CD4-positive, alpha-beta memory T cell (primary cell): ENCODE measurements at regions not wholly inside any gene's neighbourhood (a gene's known extent, or its start where the extent isn't known, plus 50 kb on each side); places are given as distances from the start of the nearest gene placed in this dataset.

Source experiments
- CTCF ChIA-PET: fragments of 350-600 bp; sonication (Branson Sonifier 250); formaldehyde crosslinking; loops from one replicate; lab custom pipeline; 2021; ENCODE audit warnings: inconsistent platforms; ENCODE audit not compliant: partially characterized antibody; lab: Charles Lee
- POLR2A ChIA-PET: fragments of 350-600 bp; sonication (Branson Sonifier 250); formaldehyde crosslinking; loops from one replicate; lab custom pipeline; 2021; ENCODE audit not compliant: partially characterized antibody; lab: Charles Lee
- DNase-seq, 5 donors: peaks; one replicate each; pipeline versions ENCODE4 v3.0.0 to v3.0.0-alpha.2; 2020 to 2022; ENCODE audit warnings: mixed read lengths in 1 of 5
- H3K27ac ChIP-seq: one replicate; pipeline ENCODE4 v1.7.0; 2013; ENCODE audit warnings: low read depth, low read length
- H3K27me3 ChIP-seq: 2 replicates; pipeline ENCODE4 v1.7.0; 2013; ENCODE audit warnings: mild to moderate bottlenecking, low read length, moderate library complexity; ENCODE audit not compliant: insufficient read depth
- H3K36me3 ChIP-seq: 2 replicates; pipeline ENCODE4 v1.7.0; 2013; ENCODE audit warnings: mild to moderate bottlenecking, low read length, moderate library complexity; ENCODE audit not compliant: insufficient read depth
- H3K4me1 ChIP-seq: 2 replicates; pipeline ENCODE4 v1.7.0; 2013; ENCODE audit warnings: mild to moderate bottlenecking, low read length, moderate library complexity; ENCODE audit not compliant: insufficient read depth
- H3K4me3 ChIP-seq, 2 donors: one replicate each; pipeline ENCODE4 v1.7.0; 2013; ENCODE audit warnings: low read length in 2 of 2, mild to moderate bottlenecking in 1 of 2
- H3K9me3 ChIP-seq, 2 donors: one replicate each; pipeline ENCODE4 v1.7.0; 2013; ENCODE audit warnings: low read length in 2 of 2, control low read depth in 1 of 2; ENCODE audit not compliant: control insufficient read depth in 1 of 2
- H3K27ac Mint-ChIP-seq, 7 donors: one replicate each; pipeline ENCODE4 v1.8.0; 2020 to 2021; ENCODE audit warnings: mixed read lengths in 7 of 7, mild to moderate bottlenecking in 6 of 7, inconsistent platforms in 3 of 7, moderate library complexity in 3 of 7
- H3K27me3 Mint-ChIP-seq, 2 donors: one replicate each; pipeline ENCODE4 v1.8.0; 2020 to 2021; ENCODE audit warnings: mixed read lengths in 2 of 2
- H3K36me3 Mint-ChIP-seq, 2 donors: one replicate each; pipeline ENCODE4 v1.8.0; 2020 to 2021; ENCODE audit warnings: mixed read lengths in 2 of 2, inconsistent platforms in 1 of 2, mild to moderate bottlenecking in 1 of 2
- H3K4me1 Mint-ChIP-seq, 4 donors: one replicate each; pipeline ENCODE4 v1.8.0; 2020 to 2021; ENCODE audit warnings: mixed read lengths in 4 of 4, mild to moderate bottlenecking in 1 of 4
- H3K4me3 Mint-ChIP-seq, 8 donors: one replicate each; pipeline ENCODE4 v1.8.0; 2020 to 2021; ENCODE audit warnings: mixed read lengths in 8 of 8, mild to moderate bottlenecking in 7 of 8, moderate library complexity in 6 of 8, inconsistent platforms in 3 of 8
- H3K9me3 Mint-ChIP-seq, 8 donors: one replicate each; pipeline ENCODE4 v1.8.0; 2020 to 2021; ENCODE audit warnings: mixed read lengths in 8 of 8, mild to moderate bottlenecking in 5 of 8, inconsistent platforms in 3 of 8, moderate library complexity in 1 of 8
- intact Hi-C: fragments of 100-400 bp; cut with micrococcal nuclease; formaldehyde crosslinking; loops from one replicate; pipeline ENCODE4 v1.15.1; 2023

- H3K27me3 ChIP-seq: peaks cover 16% of the 10 kb centered on the region
- DNase-seq: no peak
- Mint-ChIP-seq H3K4me3 (no peak overlapping the region), H3K36me3 (no peaks in the 10 kb centered on the region), H3K4me1 (peaks cover 0 to 11% (median 0%) of the 10 kb centered on the region in 4 donors), H3K9me3 (peaks cover 0 to 5% (median under 1%) of the 10 kb centered on the region in 8 donors), H3K27ac (no peak overlapping the region), H3K27me3 (peaks cover 35 to 54% of the 10 kb centered on the region in 2 donors)
- H3K36me3 ChIP-seq: no peaks in the 10 kb centered on the region
- H3K27ac ChIP-seq: no peak overlapping the region
- no peaks in the 10 kb centered on the region for H3K9me3 ChIP-seq
- ChIA-PET POLR2A (no interaction called here), CTCF (no interaction called here)
- no peak overlapping the region for H3K4me3 ChIP-seq
- intact Hi-C loops: no loop called here
- H3K4me1 ChIP-seq: no peaks in the 10 kb centered on the region
Observed at GRCh38 chr6:167677422-167677789, 149.3 kb upstream of the AFDN start.

GRCh38 chr6:167678102-167679101 lies 148.3 kb upstream of the AFDN start:
- Mint-ChIP-seq H3K4me1 (peaks cover 0 to 11% (median 0%) of the 10 kb centered on the region in 4 donors), H3K27me3 (peaks cover 40 to 59% of the 10 kb centered on the region in 2 donors), H3K4me3 (no peak overlapping the region), H3K9me3 (peaks cover 0 to 4% (median 0%) of the 10 kb centered on the region in 8 donors), H3K27ac (no peak overlapping the region), H3K36me3 (no peaks in the 10 kb centered on the region)
- Histone ChIP-seq H3K9me3 (no peaks in the 10 kb centered on the region), H3K27me3 (peaks cover 16% of the 10 kb centered on the region), H3K4me1 (no peaks in the 10 kb centered on the region), H3K4me3 (no peak overlapping the region), H3K27ac (no peak overlapping the region), H3K36me3 (no peaks in the 10 kb centered on the region)
- no peak for DNase-seq
- POLR2A ChIA-PET: no interaction called here
- intact Hi-C loops: no loop called here
- CTCF ChIA-PET: no interaction called here

GRCh38 chr6:167679122-167679736 lies 147.5 kb upstream of the AFDN start:
- DNase-seq: no peak
- Mint-ChIP-seq H3K4me1 (peaks cover 0 to 11% (median 0%) of the 10 kb centered on the region in 4 donors), H3K4me3 (no peak overlapping the region), H3K36me3 (no peaks in the 10 kb centered on the region), H3K9me3 (peaks cover 0 to 4% (median 0%) of the 10 kb centered on the region in 8 donors), H3K27me3 (peaks cover 46 to 62% of the 10 kb centered on the region in 2 donors), H3K27ac (no peak overlapping the region)
- Histone ChIP-seq H3K4me1 (no peaks in the 10 kb centered on the region), H3K4me3 (no peak overlapping the region), H3K27me3 (peaks cover 16% of the 10 kb centered on the region), H3K9me3 (no peaks in the 10 kb centered on the region), H3K27ac (no peak overlapping the region), H3K36me3 (no peaks in the 10 kb centered on the region)
- intact Hi-C loops: no loop called here
- CTCF ChIA-PET: no interaction called here
- POLR2A ChIA-PET: no interaction called here

GRCh38 chr6:167679790-167680604 lies 146.7 kb upstream of the AFDN start:
- H3K27ac ChIP-seq: no peak overlapping the region
- H3K9me3 Mint-ChIP-seq: peaks cover 0 to 3% (median 0%) of the 10 kb centered on the region in 8 donors
- CTCF ChIA-PET: no interaction called here
- POLR2A ChIA-PET: no interaction called here
- H3K9me3 ChIP-seq: no peaks in the 10 kb centered on the region
- peaks cover 16% of the 10 kb centered on the region for H3K27me3 ChIP-seq
- H3K4me3 Mint-ChIP-seq: no peak overlapping the region
- H3K4me1 ChIP-seq: no peaks in the 10 kb centered on the region
- H3K4me3 ChIP-seq: no peak overlapping the region
- H3K36me3 ChIP-seq: no peaks in the 10 kb centered on the region
- no peaks in the 10 kb centered on the region for H3K36me3 Mint-ChIP-seq
- no peak overlapping the region for H3K27ac Mint-ChIP-seq
- H3K4me1 Mint-ChIP-seq: peaks cover 0 to 11% (median 0%) of the 10 kb centered on the region in 4 donors
- H3K27me3 Mint-ChIP-seq: peaks cover 45 to 61% of the 10 kb centered on the region in 2 donors
- DNase-seq: no peak
- intact Hi-C loops: no loop called here

- peaks cover 16% of the 10 kb centered on the region for H3K27me3 ChIP-seq
- CTCF ChIA-PET: no interaction called here
- POLR2A ChIA-PET: no interaction called here
Observed at GRCh38 chr6:167680605-167681149, 146.0 kb upstream of the AFDN start.

GRCh38 chr6:167682125-167682524 lies 144.6 kb upstream of the AFDN start:
- Mint-ChIP-seq H3K9me3 (peaks cover 0 to 5% (median 0%) of the 10 kb centered on the region in 8 donors), H3K4me3 (no peak overlapping the region), H3K27ac (no peak overlapping the region), H3K27me3 (peaks cover 38 to 49% of the 10 kb centered on the region in 2 donors), H3K36me3 (no peaks in the 10 kb centered on the region), H3K4me1 (peaks cover 0 to 15% (median 2%) of the 10 kb centered on the region in 4 donors)
- DNase-seq: no peak
- CTCF ChIA-PET: no interaction called here
- no peaks in the 10 kb centered on the region for H3K36me3 ChIP-seq
- no peak overlapping the region for H3K27ac ChIP-seq
- intact Hi-C loops: no loop called here
- POLR2A ChIA-PET: no interaction called here
- no peaks in the 10 kb centered on the region for H3K9me3 ChIP-seq
- peaks cover 16% of the 10 kb centered on the region for H3K27me3 ChIP-seq
- no peaks in the 10 kb centered on the region for H3K4me1 ChIP-seq
- H3K4me3 ChIP-seq: no peak overlapping the region

More at GRCh38 chr6:167680605-167681149, 146.0 kb upstream of the AFDN start:
- Histone ChIP-seq H3K4me1 (no peaks in the 10 kb centered on the region), H3K36me3 (no peaks in the 10 kb centered on the region), H3K4me3 (no peak overlapping the region), H3K27ac (no peak overlapping the region), H3K9me3 (no peaks in the 10 kb centered on the region)
- Mint-ChIP-seq H3K9me3 (peaks cover 0 to 3% (median 0%) of the 10 kb centered on the region in 8 donors), H3K4me3 (no peak overlapping the region), H3K27ac (no peak overlapping the region), H3K27me3 (peaks cover 46 to 61% of the 10 kb centered on the region in 2 donors), H3K36me3 (no peaks in the 10 kb centered on the region), H3K4me1 (peaks cover 0 to 15% (median under 1%) of the 10 kb centered on the region in 4 donors)
- DNase-seq: no peak
- intact Hi-C loops: no loop called here
